ENCODE measurements at regions not wholly inside any gene's neighbourhood (a gene's known extent, or its start where the extent isn't known, plus 50 kb on each side); places are given as distances from the start of the nearest gene placed in this dataset.

DNA sequence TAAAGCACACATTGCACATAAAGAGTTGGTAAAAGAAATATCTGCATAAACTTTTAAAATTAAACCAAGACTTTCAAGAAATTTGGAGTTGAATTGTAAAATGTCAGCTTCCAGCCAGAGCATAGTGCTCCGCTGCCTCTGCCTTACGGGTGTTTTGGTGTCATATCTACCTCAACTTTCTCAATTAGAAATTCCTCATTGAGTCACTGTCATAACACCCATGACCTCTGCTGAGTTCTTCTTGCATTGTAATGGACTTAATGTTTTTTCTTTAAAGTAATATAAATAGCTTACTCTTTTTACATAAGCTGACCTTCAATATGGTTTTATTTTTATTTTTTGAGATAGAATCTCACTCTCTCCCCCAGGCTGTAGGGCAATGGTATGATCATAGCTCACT, 551.0 kb upstream of the NBEA start:
- Histone ChIP-seq H3K4me1 (replicated peaks; ENCODE audit: insufficient read depth) (no peaks in the 10 kb centered on the region), H3K36me3 (ENCODE audit: low read depth) (no peaks in the 10 kb centered on the region), H3K79me2 (ENCODE audit: low read depth) (no peaks in the 10 kb centered on the region), H3K4me2 (no peak overlapping the region), H2AFZ (no peak overlapping the region), H4K20me1 (ENCODE audit: insufficient read depth) (no peaks in the 10 kb centered on the region), H3K27ac (no peak overlapping the region), H3F3A (ENCODE audit: insufficient read depth, low read depth) (no peaks in the 10 kb centered on the region), H3K9me3 (ENCODE audit: insufficient read depth, low read depth) (peaks cover 12% of the 10 kb centered on the region), H3K27me3 (ENCODE audit: insufficient read depth, low read depth) (no peaks in the 10 kb centered on the region), H3K9me2 (ENCODE audit: insufficient read depth) (no peaks in the 10 kb centered on the region), H3K4me3 (no peak overlapping the region)
- ChIA-PET CTCF (no interaction called here), POLR2A (ENCODE audit: unreplicated experiment) (no interaction called here)
- intact Hi-C loops (cut with micrococcal nuclease; ENCODE audit: unreplicated experiment), result no loop called here
- BruUV-seq (replicated peaks), result no TSS peak
- no peak for DNase-seq
- TF ChIP-seq EZH2 (IDR thresholded peaks at IDR 0.05; ENCODE audit: low read depth), result no peak
- TF ChIP-seq, protein P1, sequence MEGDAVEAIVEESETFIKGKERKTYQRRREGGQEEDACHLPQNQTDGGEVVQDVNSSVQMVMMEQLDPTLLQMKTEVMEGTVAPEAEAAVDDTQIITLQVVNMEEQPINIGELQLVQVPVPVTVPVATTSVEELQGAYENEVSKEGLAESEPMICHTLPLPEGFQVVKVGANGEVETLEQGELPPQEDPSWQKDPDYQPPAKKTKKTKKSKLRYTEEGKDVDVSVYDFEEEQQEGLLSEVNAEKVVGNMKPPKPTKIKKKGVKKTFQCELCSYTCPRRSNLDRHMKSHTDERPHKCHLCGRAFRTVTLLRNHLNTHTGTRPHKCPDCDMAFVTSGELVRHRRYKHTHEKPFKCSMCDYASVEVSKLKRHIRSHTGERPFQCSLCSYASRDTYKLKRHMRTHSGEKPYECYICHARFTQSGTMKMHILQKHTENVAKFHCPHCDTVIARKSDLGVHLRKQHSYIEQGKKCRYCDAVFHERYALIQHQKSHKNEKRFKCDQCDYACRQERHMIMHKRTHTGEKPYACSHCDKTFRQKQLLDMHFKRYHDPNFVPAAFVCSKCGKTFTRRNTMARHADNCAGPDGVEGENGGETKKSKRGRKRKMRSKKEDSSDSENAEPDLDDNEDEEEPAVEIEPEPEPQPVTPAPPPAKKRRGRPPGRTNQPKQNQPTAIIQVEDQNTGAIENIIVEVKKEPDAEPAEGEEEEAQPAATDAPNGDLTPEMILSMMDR (conservative IDR thresholded peaks at IDR 0.05), result no peak

DNA sequence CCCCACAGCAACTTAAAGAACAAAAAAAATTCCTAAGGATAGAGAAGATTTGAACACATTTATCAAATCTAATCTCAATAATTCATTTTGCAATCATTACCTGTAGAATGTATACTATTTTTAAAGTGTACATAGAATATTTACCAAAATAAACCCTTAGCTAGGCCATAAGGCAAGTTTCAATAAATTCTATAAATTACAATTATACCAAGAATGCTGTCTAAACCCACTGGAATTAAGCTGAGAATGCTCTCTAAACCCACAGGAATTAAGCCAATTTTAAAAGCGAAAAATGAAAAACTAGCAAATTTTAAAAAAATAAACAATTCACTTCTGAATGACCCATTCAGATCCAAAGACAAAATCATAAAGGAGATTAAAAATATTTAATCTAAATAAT, 540.4 kb upstream of the NBEA start:
- no peaks in the 10 kb centered on the region for H3K27me3 ChIP-seq (ENCODE audit: insufficient read depth, low read depth)
- H3K4me3 ChIP-seq, result no peak overlapping the region
- no peak overlapping the region for H3K4me2 ChIP-seq
- no peaks in the 10 kb centered on the region for H3K36me3 ChIP-seq (ENCODE audit: low read depth)
- H3F3A ChIP-seq (ENCODE audit: insufficient read depth, low read depth), result no peaks in the 10 kb centered on the region
- no peaks in the 10 kb centered on the region for H3K4me1 ChIP-seq (replicated peaks; ENCODE audit: insufficient read depth)
- TF ChIP-seq EZH2 (IDR thresholded peaks at IDR 0.05; ENCODE audit: low read depth), result no peak
- TF ChIP-seq, protein P1 (conservative IDR thresholded peaks at IDR 0.05), result no peak
- no peaks in the 10 kb centered on the region for H3K79me2 ChIP-seq (ENCODE audit: low read depth)
- BruUV-seq (replicated peaks), result no TSS peak
- no peaks in the 10 kb centered on the region for H4K20me1 ChIP-seq (ENCODE audit: insufficient read depth)
- intact Hi-C loops (cut with micrococcal nuclease; ENCODE audit: unreplicated experiment), result no loop called here
- no peak overlapping the region for H3K27ac ChIP-seq
- ChIA-PET POLR2A (ENCODE audit: unreplicated experiment) (no interaction called here), CTCF (no interaction called here)
- peaks cover 6% of the 10 kb centered on the region; the same call in 1 of the 2 replicates for H3K9me3 ChIP-seq (ENCODE audit: insufficient read depth, low read depth)
- H2AFZ ChIP-seq, result no peak overlapping the region
- H3K9me2 ChIP-seq (ENCODE audit: insufficient read depth), result no peaks in the 10 kb centered on the region; the same call in 1 of the 2 replicates
- DNase-seq, result no peak

DNA sequence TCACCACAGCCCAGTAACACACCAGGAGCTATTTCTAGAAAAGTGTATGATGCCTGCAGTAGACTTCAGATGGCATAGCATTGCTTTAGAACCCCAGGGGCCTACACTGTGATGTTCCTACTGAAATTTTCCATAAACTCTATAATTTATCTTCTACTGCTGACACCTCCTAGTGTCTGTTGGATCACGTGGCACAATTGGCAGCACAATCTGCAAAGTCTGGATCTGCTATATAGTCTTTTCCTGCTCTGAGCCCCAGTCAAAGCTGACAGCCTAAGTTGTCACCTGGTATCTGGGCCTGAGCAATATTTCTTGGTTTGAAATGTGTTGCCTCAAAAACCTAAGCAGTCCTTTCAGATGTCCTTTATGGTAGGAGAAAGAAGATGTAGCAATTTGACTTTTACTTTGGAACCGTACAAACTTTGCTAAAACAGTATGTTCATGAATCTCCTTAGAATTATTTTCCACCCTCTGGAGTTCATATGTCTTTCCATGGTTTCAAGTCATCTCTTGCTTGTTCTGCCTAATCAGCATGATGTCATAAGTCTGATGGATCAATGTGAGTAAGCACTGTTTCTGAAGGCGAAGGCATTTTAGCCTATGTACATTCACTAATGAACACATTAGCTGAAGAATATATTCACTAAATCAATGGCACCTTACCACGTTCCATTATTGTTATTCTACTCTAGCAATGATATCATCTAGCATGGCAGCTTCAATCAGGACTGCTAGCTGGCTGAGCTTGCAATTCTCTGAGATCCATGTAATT, 536.5 kb upstream of the NBEA start:
- POLR2A ChIA-PET (ENCODE audit: unreplicated experiment), result no interaction called here
- H4K20me1 ChIP-seq (ENCODE audit: insufficient read depth), result no peaks in the 10 kb centered on the region
- intact Hi-C loops (cut with micrococcal nuclease; ENCODE audit: unreplicated experiment), result no loop called here
- H3K9me2 ChIP-seq (ENCODE audit: insufficient read depth), result no peaks in the 10 kb centered on the region
- H3K27me3 ChIP-seq (ENCODE audit: insufficient read depth, low read depth), result no peaks in the 10 kb centered on the region
- no TSS peak for BruUV-seq (replicated peaks)
- H3K9me3 ChIP-seq (ENCODE audit: insufficient read depth, low read depth), result no peaks in the 10 kb centered on the region
- no peak overlapping the region for H3K4me3 ChIP-seq
- H3K36me3 ChIP-seq (ENCODE audit: low read depth), result no peaks in the 10 kb centered on the region
- CTCF ChIA-PET, result no interaction called here
- no peak for DNase-seq
- no peaks in the 10 kb centered on the region for H3K79me2 ChIP-seq (ENCODE audit: low read depth)
- no peaks in the 10 kb centered on the region for H3F3A ChIP-seq (ENCODE audit: insufficient read depth, low read depth)
- H2AFZ ChIP-seq, result no peak overlapping the region
- no peak overlapping the region for H3K27ac ChIP-seq
- no peak overlapping the region for H3K4me2 ChIP-seq
- TF ChIP-seq, protein P1 (conservative IDR thresholded peaks at IDR 0.05), result no peak
- TF ChIP-seq EZH2 (IDR thresholded peaks at IDR 0.05; ENCODE audit: low read depth), result no peak
- H3K4me1 ChIP-seq (replicated peaks; ENCODE audit: insufficient read depth), result no peaks in the 10 kb centered on the region
